NT2/D1 (cell line): ENCODE measurements at regions not wholly inside any gene's neighbourhood (a gene's known extent, or its start where the extent isn't known, plus 50 kb on each side); places are given as distances from the start of the nearest gene placed in this dataset.
"Not testable (repeated sequence)": the region's sequence is repeated elsewhere in the genome, so short reads cannot be mapped to it uniquely, and the experiment has no call there.

Experiments
- DNase-seq: peaks from one replicate; pipeline ENCODE4 v3.0.0-alpha.2; 2011; ENCODE audit warnings: low read depth, low spot score
- H3K27me3 ChIP-seq: 2 replicates; pipeline ENCODE4 v1.6.0; 2011; ENCODE audit warnings: mild to moderate bottlenecking; ENCODE audit not compliant: insufficient read length, insufficient read depth
- H3K36me3 ChIP-seq: 2 replicates; pipeline ENCODE4 v1.6.1; 2011; ENCODE audit warnings: mild to moderate bottlenecking, low read length, mixed read lengths; ENCODE audit not compliant: insufficient read depth, insufficient read length
- H3K4me1 ChIP-seq: 2 replicates; pipeline ENCODE4 v1.5.1; 2011; ENCODE audit not compliant: insufficient read depth, insufficient read length
- H3K4me3 ChIP-seq: 2 replicates; pipeline ENCODE4 v1.5.1; 2011; ENCODE audit warnings: low read depth; ENCODE audit not compliant: insufficient read length
- H3K9ac ChIP-seq: 2 replicates; pipeline ENCODE4 v1.6.0; 2011; ENCODE audit warnings: low read depth; ENCODE audit not compliant: insufficient read length
- H3K9me3 ChIP-seq: 2 replicates; pipeline ENCODE4 v1.5.1; 2011; ENCODE audit warnings: mild to moderate bottlenecking, low read length; ENCODE audit not compliant: insufficient read depth
- SUZ12 ChIP-seq: IDR thresholded peaks from 2 replicates; pipeline ENCODE4 v1.6.1; 2011; ENCODE audit not compliant: insufficient read length, insufficient read depth; ENCODE audit errors: extremely low read depth
- YY1 ChIP-seq: IDR thresholded peaks from 2 replicates; pipeline ENCODE4 v1.6.1; 2011; ENCODE audit not compliant: insufficient read length, insufficient read depth
- ZNF274 ChIP-seq: IDR thresholded peaks from 2 replicates; pipeline ENCODE4 v1.6.1; 2011; ENCODE audit warnings: mild to moderate bottlenecking, low read depth, low read length

DNA sequence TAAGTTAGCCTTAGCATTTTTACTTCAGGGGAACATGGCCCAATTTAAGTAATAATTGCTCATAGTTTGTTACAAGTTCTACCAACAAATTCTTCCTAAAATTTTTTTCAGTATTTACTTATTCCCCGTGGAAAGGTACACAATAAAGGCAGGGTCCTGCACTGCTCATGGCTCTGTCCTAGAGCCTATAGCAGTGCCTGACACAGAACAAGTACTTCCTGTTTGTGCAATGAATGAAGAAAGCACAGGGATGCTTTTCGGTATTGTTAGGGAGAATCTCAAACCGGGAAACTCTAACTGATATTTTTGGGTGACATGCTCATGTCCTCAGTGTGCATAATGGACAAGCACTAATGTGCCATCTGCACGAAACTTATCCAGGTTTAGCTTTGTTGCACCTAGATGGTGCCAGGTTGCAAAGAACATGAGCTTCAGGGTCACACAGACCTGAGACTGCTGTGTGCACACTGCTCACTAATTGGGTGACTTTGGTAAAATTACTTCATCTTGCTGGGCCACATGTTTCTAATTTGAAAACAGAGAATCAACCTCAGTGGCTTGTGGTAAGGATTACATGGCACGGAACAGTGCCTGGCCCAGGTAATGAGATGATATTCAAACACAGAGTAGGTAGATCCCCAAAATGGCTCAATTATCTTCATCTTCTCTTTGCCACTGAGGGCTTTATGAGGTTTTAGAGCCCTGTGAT is 175.8 kb upstream of the NPY2R start:
- no peak for TF ChIP-seq ZNF274
- no peak for TF ChIP-seq YY1
- no peak for TF ChIP-seq SUZ12
- Histone ChIP-seq H3K9ac (no peak overlapping the region), H3K4me3 (no peak overlapping the region), H3K4me1 (no peaks in the 10 kb centered on the region), H3K36me3 (no peaks in the 10 kb centered on the region), H3K9me3 (no peaks in the 10 kb centered on the region), H3K27me3 (no peaks in the 10 kb centered on the region)
- no peak for DNase-seq

DNA sequence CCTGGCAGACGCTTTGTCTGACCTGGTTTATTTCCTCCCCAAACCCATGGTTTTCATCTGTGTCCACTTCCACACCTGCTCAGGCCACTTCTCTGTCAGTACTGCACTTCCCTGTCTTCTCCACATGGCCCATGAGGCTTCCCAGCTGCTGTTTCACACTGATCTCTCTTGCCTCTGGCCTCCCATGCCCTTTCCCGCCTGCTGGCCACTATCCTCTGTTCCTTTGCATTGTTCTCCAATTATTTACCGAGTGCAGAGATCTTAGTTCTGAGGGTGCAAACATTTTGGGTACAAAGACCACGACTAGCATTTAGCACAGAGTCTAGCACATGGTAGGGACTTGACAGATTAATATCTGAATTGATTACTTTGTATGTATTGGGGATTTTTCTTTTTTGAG is 174.8 kb upstream of the NPY2R start:
- Histone ChIP-seq H3K27me3 (no peaks in the 10 kb centered on the region), H3K9ac (no peak overlapping the region), H3K9me3 (no peaks in the 10 kb centered on the region), H3K36me3 (no peaks in the 10 kb centered on the region), H3K4me3 (no peak overlapping the region), H3K4me1 (no peaks in the 10 kb centered on the region)
- no peak for DNase-seq
- no peak for TF ChIP-seq SUZ12
- no peak for TF ChIP-seq YY1
- no peak for TF ChIP-seq ZNF274

DNA sequence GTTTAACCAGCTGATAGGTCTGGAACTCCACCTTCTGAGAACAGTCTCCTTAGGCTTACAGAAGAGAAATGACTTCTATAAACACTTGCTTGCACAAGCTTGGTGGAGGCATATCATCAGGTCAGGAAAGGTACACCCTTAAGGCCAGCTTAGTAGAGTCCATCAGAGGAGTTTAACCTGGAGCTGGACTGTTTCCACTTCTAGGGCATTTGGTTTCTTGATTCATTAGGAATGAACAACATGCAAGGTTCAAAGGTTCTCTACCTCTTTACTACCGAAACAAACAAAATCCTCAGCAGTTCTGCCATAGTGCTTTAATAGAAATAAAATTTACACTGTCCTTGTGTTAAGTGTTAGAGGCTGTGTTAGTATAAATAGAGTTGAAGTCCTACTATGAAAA is 171.4 kb upstream of the NPY2R start:
- Histone ChIP-seq H3K27me3 (no peaks in the 10 kb centered on the region), H3K4me3 (no peak overlapping the region), H3K9me3 (no peaks in the 10 kb centered on the region), H3K9ac (no peak overlapping the region), H3K36me3 (no peaks in the 10 kb centered on the region), H3K4me1 (no peaks in the 10 kb centered on the region)
- DNase-seq = no peak
- TF ChIP-seq SUZ12 = no peak
- no peak for TF ChIP-seq YY1
- no peak for TF ChIP-seq ZNF274

DNA sequence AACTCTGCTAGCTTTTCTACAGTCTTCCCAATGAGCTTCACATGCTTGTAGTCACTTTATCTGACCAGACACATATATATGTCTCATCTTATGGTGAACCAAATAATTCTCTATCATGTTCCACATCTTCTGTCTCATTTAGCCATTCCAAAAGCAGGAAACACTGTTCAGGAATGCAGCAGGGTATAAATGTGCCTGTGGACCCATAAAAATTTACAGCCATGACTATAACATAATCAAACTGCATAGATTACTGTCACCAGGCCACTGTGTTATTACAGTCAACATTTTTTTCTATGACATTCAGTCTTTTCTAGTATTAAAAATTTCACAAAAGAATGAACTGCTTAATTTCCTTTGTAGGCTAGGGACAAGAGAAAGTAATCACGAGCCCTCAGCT is 170.0 kb upstream of the NPY2R start:
- H3K9ac ChIP-seq = no peak overlapping the region
- no peak for DNase-seq
- H3K9me3 ChIP-seq = no peaks in the 10 kb centered on the region
- H3K4me1 ChIP-seq = no peaks in the 10 kb centered on the region
- H3K4me3 ChIP-seq = no peak overlapping the region
- no peak for TF ChIP-seq ZNF274
- no peak for TF ChIP-seq YY1
- TF ChIP-seq SUZ12 = no peak
- no peaks in the 10 kb centered on the region for H3K36me3 ChIP-seq
- H3K27me3 ChIP-seq = no peaks in the 10 kb centered on the region

DNA sequence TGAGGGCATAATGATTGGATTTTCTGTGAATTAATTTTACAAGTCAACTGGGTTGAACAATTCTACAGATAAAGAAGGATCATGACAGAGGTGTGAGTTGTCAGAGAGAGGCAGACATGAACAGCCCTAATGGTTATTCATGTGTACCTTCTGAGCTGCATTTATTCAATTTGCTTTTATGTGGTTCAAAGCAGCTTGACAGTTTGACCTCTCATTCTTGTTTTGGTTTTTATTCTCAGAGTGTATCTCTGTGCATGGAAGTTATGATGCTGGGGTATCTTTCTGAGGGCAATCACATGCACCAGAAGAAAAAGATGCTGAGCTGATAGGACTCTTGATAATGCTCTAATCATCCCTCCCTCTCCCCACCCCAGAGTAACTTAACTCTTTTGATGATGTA is 169.3 kb upstream of the NPY2R start:
- Histone ChIP-seq H3K9me3 (no peaks in the 10 kb centered on the region), H3K36me3 (no peaks in the 10 kb centered on the region), H3K9ac (no peak overlapping the region), H3K27me3 (no peaks in the 10 kb centered on the region), H3K4me3 (no peak overlapping the region), H3K4me1 (no peaks in the 10 kb centered on the region)
- TF ChIP-seq SUZ12 = no peak
- no peak for TF ChIP-seq ZNF274
- TF ChIP-seq YY1 = no peak
- no peak for DNase-seq

DNA sequence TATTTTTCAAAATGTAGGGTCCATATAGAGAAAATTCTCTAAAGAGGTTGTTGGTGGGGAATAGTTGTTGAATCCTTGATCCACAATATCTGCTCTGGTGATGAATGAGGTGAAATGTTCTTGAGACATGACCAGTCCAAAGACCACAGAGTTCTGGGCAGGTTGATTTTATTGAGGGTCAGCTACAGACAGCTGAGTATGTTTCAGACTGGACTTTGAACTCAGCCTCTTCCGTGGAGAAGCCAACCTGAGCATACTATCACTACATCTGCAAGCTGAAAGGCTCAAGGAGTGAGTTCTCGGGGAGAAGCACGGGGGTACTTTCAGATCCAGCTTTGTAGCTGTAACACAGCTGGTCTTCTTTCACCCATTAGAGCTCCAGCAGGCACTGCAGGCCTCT is 168.4 kb upstream of the NPY2R start:
- Histone ChIP-seq H3K9me3 (no peaks in the 10 kb centered on the region), H3K27me3 (no peaks in the 10 kb centered on the region), H3K4me1 (no peaks in the 10 kb centered on the region), H3K4me3 (no peak overlapping the region), H3K36me3 (no peaks in the 10 kb centered on the region), H3K9ac (no peak overlapping the region)
- no peak for TF ChIP-seq YY1
- no peak for TF ChIP-seq ZNF274
- TF ChIP-seq SUZ12 = no peak
- no peak for DNase-seq

DNA sequence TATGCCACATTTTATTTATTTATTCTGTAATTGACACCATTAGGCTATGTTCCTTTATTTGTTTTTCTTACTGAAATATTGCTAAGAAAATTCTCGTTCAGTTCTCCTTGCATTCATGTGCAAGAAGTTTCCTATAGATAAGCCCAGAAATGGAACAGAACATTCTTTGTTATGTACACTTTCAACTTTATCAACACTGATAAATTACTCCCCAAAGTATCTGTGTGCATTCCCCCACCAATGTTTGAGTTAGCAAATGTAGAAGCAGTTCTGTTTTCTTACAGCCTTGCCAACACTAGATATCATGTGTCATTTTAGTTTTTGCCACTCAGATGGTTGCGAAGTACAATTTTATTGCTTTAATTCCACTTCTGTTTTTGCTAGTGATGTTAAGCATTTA is 166.4 kb upstream of the NPY2R start:
- TF ChIP-seq YY1 (no peak), ZNF274 (no peak), SUZ12 (no peak)
- no peaks in the 10 kb centered on the region for H3K4me1 ChIP-seq
- H3K4me3 ChIP-seq = no peak overlapping the region
- no peaks in the 10 kb centered on the region for H3K36me3 ChIP-seq
- no peaks in the 10 kb centered on the region for H3K27me3 ChIP-seq
- H3K9ac ChIP-seq = no peak overlapping the region
- H3K9me3 ChIP-seq = no peaks in the 10 kb centered on the region
- DNase-seq = no peak

DNA sequence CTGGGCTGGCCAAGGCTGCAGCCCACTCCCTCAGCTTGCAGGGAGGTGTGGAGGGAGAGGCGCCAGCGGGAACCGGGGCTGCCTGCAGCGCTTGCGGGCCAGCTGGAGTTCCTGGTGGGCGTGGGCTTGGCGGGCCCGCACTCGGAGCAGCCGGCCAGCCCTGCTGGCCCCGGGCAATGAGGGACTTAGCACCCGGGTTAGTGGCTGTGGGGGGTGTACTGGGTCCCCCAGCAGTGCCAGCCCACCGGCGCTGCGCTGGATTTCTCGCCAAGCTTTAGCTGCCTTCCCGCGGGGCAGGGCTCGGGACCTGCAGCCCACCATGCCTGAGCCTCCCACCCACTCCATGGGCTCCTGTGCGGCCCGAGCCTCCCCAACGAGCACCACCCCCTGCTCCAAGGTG is 164.2 kb upstream of the NPY2R start:
- not testable (repeated sequence) for H3K36me3 ChIP-seq, H3K9ac ChIP-seq, H3K4me3 ChIP-seq, H3K9me3 ChIP-seq, H3K27me3 ChIP-seq, H3K4me1 ChIP-seq, DNase-seq
